GM10248 (cell line): ENCODE measurements at regions not wholly inside any gene's neighbourhood (a gene's known extent, or its start where the extent isn't known, plus 50 kb on each side); places are given as distances from the start of the nearest gene placed in this dataset.

Experiments used
- CTCF ChIA-PET: fragments of 300-600 bp; sonication (Branson Sonifier 250); formaldehyde crosslinking; extraction: SDS; loops from one replicate; lab custom pipeline; 2021; ENCODE audit warnings: antibody characterized with exemption; lab: Yijun Ruan, JAX
- POLR2A ChIA-PET: fragments of 350-650 bp; sonication (Branson Sonifier 250); formaldehyde crosslinking; extraction: SDS; loops from one replicate; lab custom pipeline; 2020; ENCODE audit warnings: antibody characterized with exemption; lab: Yijun Ruan, JAX
- DNase-seq: peaks from one replicate; pipeline ENCODE4 v3.0.0; 2012; ENCODE audit errors: extremely low spot score
- TF ChIP-seq, protein P1 (sequence below): IDR thresholded peaks from 2 replicates; pipeline ENCODE4 v1.5.1; 2012; ENCODE audit warnings: mild to moderate bottlenecking, low read depth; ENCODE audit errors: extremely low read depth, missing control alignments, control extremely low read depth

DNA sequence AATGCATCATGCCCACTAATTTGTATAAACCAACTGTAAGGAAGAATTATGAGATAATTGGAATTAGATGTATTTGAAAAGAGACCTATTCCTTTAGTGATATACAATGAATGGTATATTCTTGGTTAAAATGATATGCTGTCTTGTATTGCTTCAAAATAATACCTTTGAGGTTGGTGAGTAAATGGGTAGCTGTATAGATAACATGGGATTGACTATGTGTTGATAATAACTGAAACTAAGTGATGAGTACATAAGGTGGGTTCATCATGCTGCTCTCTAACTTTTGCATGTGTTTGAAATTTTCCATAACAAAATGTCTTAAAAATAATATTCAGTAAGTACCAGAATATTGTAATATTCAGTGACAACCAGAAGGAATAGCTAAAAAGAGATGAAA is 272.6 kb upstream of the ZPLD1 start:
- TF ChIP-seq, protein P1, sequence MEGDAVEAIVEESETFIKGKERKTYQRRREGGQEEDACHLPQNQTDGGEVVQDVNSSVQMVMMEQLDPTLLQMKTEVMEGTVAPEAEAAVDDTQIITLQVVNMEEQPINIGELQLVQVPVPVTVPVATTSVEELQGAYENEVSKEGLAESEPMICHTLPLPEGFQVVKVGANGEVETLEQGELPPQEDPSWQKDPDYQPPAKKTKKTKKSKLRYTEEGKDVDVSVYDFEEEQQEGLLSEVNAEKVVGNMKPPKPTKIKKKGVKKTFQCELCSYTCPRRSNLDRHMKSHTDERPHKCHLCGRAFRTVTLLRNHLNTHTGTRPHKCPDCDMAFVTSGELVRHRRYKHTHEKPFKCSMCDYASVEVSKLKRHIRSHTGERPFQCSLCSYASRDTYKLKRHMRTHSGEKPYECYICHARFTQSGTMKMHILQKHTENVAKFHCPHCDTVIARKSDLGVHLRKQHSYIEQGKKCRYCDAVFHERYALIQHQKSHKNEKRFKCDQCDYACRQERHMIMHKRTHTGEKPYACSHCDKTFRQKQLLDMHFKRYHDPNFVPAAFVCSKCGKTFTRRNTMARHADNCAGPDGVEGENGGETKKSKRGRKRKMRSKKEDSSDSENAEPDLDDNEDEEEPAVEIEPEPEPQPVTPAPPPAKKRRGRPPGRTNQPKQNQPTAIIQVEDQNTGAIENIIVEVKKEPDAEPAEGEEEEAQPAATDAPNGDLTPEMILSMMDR, result no peak
- CTCF ChIA-PET, result interaction anchor here (0.9 to 1.3 kb wide), 3 partner anchors 16 to 354 kb away, joined by 3 to 7 read pairs (median 3); no protein-coding TSS in a partner anchor
- POLR2A ChIA-PET, result no interaction called here

DNA sequence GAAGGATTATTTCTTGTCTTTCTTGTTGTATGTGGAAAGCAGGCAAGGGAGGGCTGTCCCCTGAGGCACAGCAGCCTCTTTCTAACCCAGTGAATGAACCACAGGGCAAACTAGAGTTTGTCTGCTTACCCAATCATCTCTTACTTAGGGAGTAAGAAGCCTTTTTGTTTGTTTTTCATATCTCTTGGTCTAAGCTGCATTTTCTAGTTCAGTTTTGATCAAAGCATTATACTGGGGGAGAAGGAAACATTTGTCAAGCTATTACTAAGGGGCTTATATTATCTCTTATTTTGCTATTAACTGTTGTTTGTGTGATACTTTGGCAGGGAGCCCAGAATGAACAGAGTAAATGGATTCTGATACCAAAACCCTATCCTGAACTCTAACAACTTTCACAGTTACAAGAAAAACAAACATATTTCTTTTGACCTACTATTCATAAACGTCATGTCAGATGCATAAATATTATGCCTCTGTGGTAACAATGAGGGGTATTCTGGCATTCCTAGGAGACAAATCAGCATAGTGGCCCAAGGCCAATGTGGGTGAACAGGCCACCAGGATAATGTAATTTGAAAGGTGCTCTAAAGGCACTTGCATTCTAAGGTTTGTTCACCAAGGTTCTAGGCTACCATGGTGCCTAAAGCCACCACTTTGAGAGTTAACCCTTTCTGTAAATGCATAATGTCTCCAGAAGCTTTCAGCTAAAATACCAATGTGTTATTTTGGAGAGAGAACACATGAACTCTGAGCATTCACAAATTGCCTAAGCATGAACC is 271.6 kb upstream of the ZPLD1 start:
- POLR2A ChIA-PET, result no interaction called here
- TF ChIP-seq, protein P1, result no peak
- DNase-seq, result no peak
- CTCF ChIA-PET, result interaction anchor here (0.9 to 1.3 kb wide), 3 partner anchors 20 to 355 kb away, joined by 3 to 7 read pairs (median 3); no protein-coding TSS in a partner anchor

More for the DNA sequence above, 272.6 kb upstream of the ZPLD1 start:
- DNase-seq, result no peak

DNA sequence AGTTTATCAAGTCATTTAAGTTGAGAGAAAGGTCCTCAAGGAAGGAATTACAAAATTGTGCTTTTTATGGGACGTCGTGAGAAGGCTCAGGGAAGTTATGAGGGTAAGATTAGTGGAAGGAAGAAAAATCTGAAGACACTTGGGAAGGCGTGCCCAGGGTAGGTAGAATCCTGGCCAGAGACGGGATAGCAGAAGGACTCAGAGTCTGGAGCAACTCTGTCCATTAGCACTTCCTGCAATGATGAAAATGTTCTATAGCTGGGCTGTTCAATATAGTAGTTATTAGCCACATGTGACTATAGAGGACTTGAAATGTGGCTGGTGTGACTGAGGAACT is 271.0 kb upstream of the ZPLD1 start:
- DNase-seq, result no peak
- ChIA-PET CTCF (interaction anchor here (1.3 to 1.4 kb wide), 3 partner anchors 12 to 65 kb away, joined by 3 read pairs; no protein-coding TSS in a partner anchor), POLR2A (no interaction called here)
- TF ChIP-seq, protein P1, result no peak

DNA sequence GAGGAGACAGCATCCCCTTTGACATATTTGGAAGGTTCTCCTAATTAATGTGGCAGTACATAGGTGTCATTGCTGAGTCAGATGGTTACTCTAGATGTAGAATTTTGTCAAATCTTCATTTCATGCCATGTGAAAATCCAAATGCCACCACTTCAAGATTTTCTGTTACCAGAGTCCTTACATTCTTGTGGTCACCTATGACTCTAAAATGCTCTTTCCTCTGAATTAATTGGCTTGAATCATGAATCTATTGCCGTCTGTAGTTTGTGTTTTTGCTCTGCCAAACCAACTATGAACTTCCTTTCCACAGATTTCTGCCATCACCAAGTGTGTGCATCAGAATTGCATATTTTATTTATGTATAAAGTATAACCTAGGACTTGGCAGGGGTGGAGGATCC is 269.4 kb upstream of the ZPLD1 start:
- CTCF ChIA-PET, result interaction anchor here (1.4 kb wide), 1 partner anchor 11 kb away, joined by 3 read pairs; no protein-coding TSS in a partner anchor
- no peak for DNase-seq
- TF ChIP-seq, protein P1, result no peak
- POLR2A ChIA-PET, result no interaction called here

DNA sequence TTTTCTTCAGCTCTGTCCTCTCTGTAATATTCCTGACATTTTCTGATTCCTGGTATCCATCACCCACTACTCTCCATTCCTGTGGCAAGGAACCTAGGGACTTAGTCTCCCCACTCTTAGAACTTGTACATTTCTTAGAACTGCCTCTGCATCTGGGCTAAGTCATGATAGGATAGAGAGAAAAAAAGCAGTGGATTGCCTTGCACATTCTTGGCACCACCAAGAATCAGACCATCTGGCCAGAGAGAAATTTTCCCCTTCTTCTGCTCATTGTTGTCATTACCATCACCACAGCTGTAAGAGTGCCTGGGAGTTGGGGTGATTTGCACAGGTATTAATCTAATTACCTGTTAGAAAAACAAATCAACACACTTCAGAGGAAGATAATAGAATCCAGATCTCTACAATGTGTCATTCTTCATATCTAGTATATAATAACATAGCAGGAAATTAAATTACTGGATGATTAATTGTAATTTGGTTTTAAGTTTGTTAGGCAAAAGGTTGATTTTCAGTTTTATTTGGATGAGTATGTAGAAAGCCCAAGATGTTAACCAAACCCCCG is 264.8 kb upstream of the ZPLD1 start:
- ChIA-PET POLR2A (no interaction called here), CTCF (interaction anchor here (1.3 kb wide), 1 partner anchor 16 kb away, joined by 3 read pairs; no protein-coding TSS in a partner anchor)
- TF ChIP-seq, protein P1, result no peak
- DNase-seq, result no peak

DNA sequence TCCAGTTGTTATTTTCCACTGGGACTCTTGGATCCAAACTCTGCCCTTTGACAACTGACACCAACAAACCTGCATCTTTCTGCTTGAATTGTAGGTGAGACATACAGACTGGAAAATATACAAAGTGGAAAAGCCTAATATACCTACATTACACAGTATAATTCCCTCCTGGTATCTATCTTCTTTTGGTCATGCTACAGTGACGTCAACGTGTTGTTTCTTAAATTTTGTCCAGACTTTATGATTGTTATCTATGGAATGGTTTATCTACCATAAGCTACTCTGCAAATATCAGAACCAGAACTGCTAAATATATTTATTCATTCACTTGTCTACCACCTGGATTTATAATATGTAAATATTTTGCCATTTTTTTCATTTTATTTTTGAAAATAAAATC is 264.3 kb upstream of the ZPLD1 start:
- POLR2A ChIA-PET, result no interaction called here
- TF ChIP-seq, protein P1, result no peak
- CTCF ChIA-PET, result interaction anchor here (0.9 kb wide), 1 partner anchor 27 kb away, joined by 3 read pairs; no protein-coding TSS in a partner anchor
- DNase-seq, result no peak
